CD14-positive monocyte (primary cell): ENCODE measurements at regions not wholly inside any gene's neighbourhood (a gene's known extent, or its start where the extent isn't known, plus 50 kb on each side); places are given as distances from the start of the nearest gene placed in this dataset.

Experiments used
- DNase-seq, 3 donors: peaks; one replicate each; pipeline ENCODE4 v3.0.0-alpha.2; 2011 to 2022
- H2AFZ ChIP-seq: 2 replicates; pipeline ENCODE4 v1.6.0; 2012; ENCODE audit warnings: mild to moderate bottlenecking, low read depth, low read length, inconsistent platforms; ENCODE audit not compliant: insufficient read depth, poor library complexity, severe bottlenecking
- H3K27ac ChIP-seq, 2 donors: 1 replicate in 1 of 2; 2 replicates in 1 of 2; pipeline ENCODE4 v1.5.1; 2012 to 2013; ENCODE audit warnings: low read length in 2 of 2, control low read depth in 1 of 2, inconsistent platforms in 1 of 2, low read depth in 1 of 2, mild to moderate bottlenecking in 1 of 2
- H3K27me3 ChIP-seq, 2 donors: one replicate each; pipeline versions ENCODE4 v1.6.0 to v1.6.1; 2011 to 2013; ENCODE audit warnings: low read length in 2 of 2; ENCODE audit not compliant: control insufficient read depth in 2 of 2, insufficient read depth in 2 of 2
- H3K36me3 ChIP-seq, 2 donors: replicated peaks in 1 of 2; 1 replicate in 1 of 2; 2 replicates in 1 of 2; pipeline versions ENCODE4 v1.5.1 to v1.6.1; 2012 to 2013; ENCODE audit warnings: low read length in 2 of 2, control low read depth in 1 of 2, inconsistent platforms in 1 of 2, mild to moderate bottlenecking in 1 of 2; ENCODE audit not compliant: insufficient read depth in 2 of 2, control insufficient read depth in 1 of 2
- H3K4me1 ChIP-seq, 2 donors: 1 replicate in 1 of 2; 2 replicates in 1 of 2; pipeline versions ENCODE4 v1.5.1 to v1.6.1; 2012 to 2013; ENCODE audit warnings: low read length in 2 of 2, control low read depth in 1 of 2, inconsistent platforms in 1 of 2, mild to moderate bottlenecking in 1 of 2, moderate library complexity in 1 of 2; ENCODE audit not compliant: insufficient read depth in 2 of 2, control insufficient read depth in 1 of 2
- H3K4me2 ChIP-seq: replicated peaks from 2 replicates; pipeline ENCODE3; 2012; ENCODE audit warnings: low read length, moderate library complexity, mild to moderate bottlenecking; ENCODE audit not compliant: poor library complexity, severe bottlenecking; ENCODE audit errors: extremely low read depth
- H3K4me3 ChIP-seq, 3 experiments: fragments of 200-600 bp in 1 of 3; sonication (generic) in 1 of 3; replicated peaks in 1 of 3; 1 replicate in 2 of 3; 2 replicates in 1 of 3; pipeline ENCODE4 v1.5.1; 2011 to 2013; ENCODE audit warnings: low read length in 3 of 3, mild to moderate bottlenecking in 3 of 3, control low read depth in 2 of 3, low read depth in 2 of 3, inconsistent platforms in 1 of 3, moderate library complexity in 1 of 3
- H3K79me2 ChIP-seq: 2 replicates; pipeline ENCODE4 v1.6.0; 2012; ENCODE audit warnings: mild to moderate bottlenecking, control low read depth, inconsistent platforms, low read length, moderate library complexity; ENCODE audit not compliant: insufficient read depth
- H3K9ac ChIP-seq: 2 replicates; pipeline ENCODE4 v1.6.0; 2017; ENCODE audit warnings: low read length, mild to moderate bottlenecking; ENCODE audit not compliant: insufficient read depth, poor library complexity, severe bottlenecking
- H3K9me3 ChIP-seq, 2 donors: replicated peaks in 1 of 2; 1 replicate in 1 of 2; 2 replicates in 1 of 2; pipeline versions ENCODE4 v1.5.1 to v1.6.1; 2012 to 2013; ENCODE audit warnings: low read length in 2 of 2, control low read depth in 1 of 2; ENCODE audit not compliant: control insufficient read depth in 1 of 2, insufficient read depth in 1 of 2
- H4K20me1 ChIP-seq: 2 replicates; pipeline ENCODE4 v1.6.0; 2012; ENCODE audit warnings: mild to moderate bottlenecking, low read length, control low read depth, moderate library complexity; ENCODE audit not compliant: insufficient read depth
- H3K27ac Mint-ChIP-seq, 7 donors: one replicate each; pipeline ENCODE4 v1.8.0; 2020; ENCODE audit warnings: mild to moderate bottlenecking in 7 of 7, mixed read lengths in 7 of 7, moderate library complexity in 6 of 7, inconsistent platforms in 2 of 7
- H3K27me3 Mint-ChIP-seq, 3 donors: one replicate each; pipeline ENCODE4 v1.8.0; 2021 to 2022; ENCODE audit warnings: low read depth in 3 of 3, mild to moderate bottlenecking in 3 of 3, mixed read lengths in 3 of 3, moderate library complexity in 3 of 3, inconsistent platforms in 1 of 3
- H3K36me3 Mint-ChIP-seq, 2 donors: one replicate each; pipeline ENCODE4 v1.8.0; 2020; ENCODE audit warnings: mixed read lengths in 2 of 2, inconsistent platforms in 1 of 2, mild to moderate bottlenecking in 1 of 2
- H3K4me1 Mint-ChIP-seq: one replicate; pipeline ENCODE4 v1.8.0; 2020; ENCODE audit warnings: mild to moderate bottlenecking, mixed read lengths
- H3K4me3 Mint-ChIP-seq, 2 donors: one replicate each; pipeline ENCODE4 v1.8.0; 2020; ENCODE audit warnings: mild to moderate bottlenecking in 2 of 2, mixed read lengths in 2 of 2, moderate library complexity in 1 of 2
- H3K9me3 Mint-ChIP-seq, 7 donors: one replicate each; pipeline ENCODE4 v1.8.0; 2020 to 2022; ENCODE audit warnings: mixed read lengths in 7 of 7, mild to moderate bottlenecking in 6 of 7, moderate library complexity in 6 of 7, inconsistent platforms in 2 of 7
- CTCF ChIP-seq: fragments of 200-600 bp; IDR thresholded peaks from one replicate; pipeline ENCODE4 v1.8.0; 2022; ENCODE audit warnings: antibody characterized with exemption, mild to moderate bottlenecking
- WGBS: methylation state at CpG from one replicate; pipeline ENCODE4 v1.1.5; 2013; ENCODE audit warnings: missing lambda C conversion rate; ENCODE audit not compliant: insufficient coverage; 5-methylcytosine and 5-hydroxymethylcytosine counted together
- intact Hi-C, 2 donors: fragments of 100-400 bp; cut with micrococcal nuclease; formaldehyde crosslinking; loops; one replicate each; pipeline versions ENCODE4 v1.15.0 to v1.15.1; 2023

GRCh38 chr3:43180027-43180426, 74.1 kb upstream of the POMGNT2 start:
- H3K36me3 ChIP-seq: no peaks in the 10 kb centered on the region
- H3K4me2 ChIP-seq: peak overlapping the region; percentile 65
- H3K36me3 Mint-ChIP-seq: no peaks in the 10 kb centered on the region
- no peaks in the 10 kb centered on the region for H4K20me1 ChIP-seq
- WGBS: 0% methylated on average over 2 of the region's 4 CpGs
- no peak overlapping the region for H2AFZ ChIP-seq
- H3K27me3 ChIP-seq: no peaks in the 10 kb centered on the region
- H3K4me3 Mint-ChIP-seq: peak overlapping the region; percentile 18 to 85
- no peaks in the 10 kb centered on the region for H3K79me2 ChIP-seq
- peaks cover 0 to 5% (median 0%) of the 10 kb centered on the region in 3 donors for H3K27me3 Mint-ChIP-seq
- H3K27ac Mint-ChIP-seq: peak overlapping the region; percentile 91 to 97 (median 95)
- H3K27ac ChIP-seq: peak overlapping the region; percentile 75 to 96
- peak; percentile 76 to 92 (median 83) for DNase-seq
- H3K4me1 ChIP-seq: peaks cover 56 to 58% of the 10 kb centered on the region in 2 donors
- no peak for TF ChIP-seq CTCF
- intact Hi-C loops: loop anchor here in 1 of 2 donors (10.0 kb wide), 1 partner anchor 105 kb away; the partner anchor contains the start of gene SNRK
- H3K4me3 ChIP-seq: peak overlapping the region in 2 of 3 experiments; percentile 10 to 55
- no peaks in the 10 kb centered on the region for H3K9me3 ChIP-seq
- peaks cover 0 to 3% (median 0%) of the 10 kb centered on the region in 7 donors for H3K9me3 Mint-ChIP-seq
- peak overlapping the region; percentile 45 for H3K9ac ChIP-seq
- peaks cover 70% of the 10 kb centered on the region for H3K4me1 Mint-ChIP-seq

DNA sequence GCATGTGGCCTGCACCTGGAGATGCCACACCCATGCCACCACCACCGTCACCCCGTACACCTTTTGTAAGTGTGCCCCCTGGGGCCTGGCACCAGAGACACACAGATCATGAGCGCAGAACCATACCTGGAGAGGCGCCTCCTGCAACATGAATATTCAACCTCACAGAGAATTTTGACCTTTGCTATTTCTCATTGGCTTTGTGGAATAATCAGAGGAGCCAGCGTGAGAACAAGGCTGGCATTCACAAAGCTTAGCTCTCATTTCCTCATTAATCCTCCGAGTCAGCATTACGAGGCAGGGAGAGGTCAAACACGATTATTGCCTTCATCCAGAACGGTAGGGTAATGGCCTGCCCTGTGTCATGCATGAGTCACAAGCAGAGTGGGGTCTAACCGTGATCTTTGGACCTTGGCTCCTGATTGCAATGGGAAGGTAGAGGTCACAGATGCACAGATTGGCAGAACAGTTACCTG, 73.0 kb upstream of the POMGNT2 start:
- Histone ChIP-seq H3K27me3 (no peaks in the 10 kb centered on the region), H4K20me1 (no peaks in the 10 kb centered on the region), H3K4me2 (peak overlapping the region; percentile 15), H3K36me3 (no peaks in the 10 kb centered on the region), H3K9me3 (peaks cover 3 to 5% of the 10 kb centered on the region in 2 donors), H2AFZ (no peak overlapping the region), H3K79me2 (no peaks in the 10 kb centered on the region), H3K27ac (peak overlapping the region; percentile 75 to 96), H3K4me3 (peak overlapping the region in 1 of 3 experiments; percentile 55), H3K4me1 (peaks cover 56 to 58% of the 10 kb centered on the region in 2 donors), H3K9ac (peak overlapping the region; percentile 45)
- DNase-seq: peak; percentile 90 to 98 (median 96)
- Mint-ChIP-seq H3K27me3 (peaks cover 0 to 5% (median 0%) of the 10 kb centered on the region in 3 donors), H3K4me3 (peak overlapping the region in 1 of 2 donors; percentile 36), H3K4me1 (peaks cover 70% of the 10 kb centered on the region), H3K9me3 (peaks cover 2 to 8% (median 6%) of the 10 kb centered on the region in 7 donors), H3K36me3 (peaks cover 0 to 5% of the 10 kb centered on the region in 2 donors), H3K27ac (peak overlapping the region; percentile 91 to 97 (median 95))
- WGBS: 30% methylated on average over 9 of the region's 10 CpGs
- intact Hi-C loops: no loop called here
- TF ChIP-seq CTCF: no peak
